ENCODE measurements at regions not wholly inside any gene's neighbourhood (a gene's known extent, or its start where the extent isn't known, plus 50 kb on each side); places are given as distances from the start of the nearest gene placed in this dataset.

DNA sequence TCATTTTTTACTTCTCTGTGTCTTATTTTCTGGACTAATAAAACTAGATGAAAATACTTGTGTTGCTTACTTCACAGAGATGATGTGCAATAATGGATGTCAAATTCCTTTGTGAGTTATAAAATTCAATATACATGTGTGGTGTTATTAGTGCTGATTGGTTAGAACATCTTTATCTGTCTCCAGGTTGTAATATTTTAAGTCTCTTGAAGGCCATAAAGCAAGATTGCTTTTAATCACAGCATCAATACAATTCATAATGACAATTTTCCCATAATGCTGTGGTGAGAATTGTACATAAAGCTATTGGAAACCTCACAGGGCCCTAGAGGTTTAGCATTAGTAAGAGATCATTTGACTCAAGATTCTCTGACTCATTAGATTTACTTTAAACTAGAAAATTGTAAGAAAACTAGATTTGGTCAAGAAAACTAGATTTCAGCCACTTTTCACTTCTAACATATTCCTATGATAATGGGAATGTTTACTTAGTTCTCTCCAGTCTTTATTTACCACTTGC, 963.7 kb downstream of the REEP3 start:
- TF ChIP-seq, protein P1, sequence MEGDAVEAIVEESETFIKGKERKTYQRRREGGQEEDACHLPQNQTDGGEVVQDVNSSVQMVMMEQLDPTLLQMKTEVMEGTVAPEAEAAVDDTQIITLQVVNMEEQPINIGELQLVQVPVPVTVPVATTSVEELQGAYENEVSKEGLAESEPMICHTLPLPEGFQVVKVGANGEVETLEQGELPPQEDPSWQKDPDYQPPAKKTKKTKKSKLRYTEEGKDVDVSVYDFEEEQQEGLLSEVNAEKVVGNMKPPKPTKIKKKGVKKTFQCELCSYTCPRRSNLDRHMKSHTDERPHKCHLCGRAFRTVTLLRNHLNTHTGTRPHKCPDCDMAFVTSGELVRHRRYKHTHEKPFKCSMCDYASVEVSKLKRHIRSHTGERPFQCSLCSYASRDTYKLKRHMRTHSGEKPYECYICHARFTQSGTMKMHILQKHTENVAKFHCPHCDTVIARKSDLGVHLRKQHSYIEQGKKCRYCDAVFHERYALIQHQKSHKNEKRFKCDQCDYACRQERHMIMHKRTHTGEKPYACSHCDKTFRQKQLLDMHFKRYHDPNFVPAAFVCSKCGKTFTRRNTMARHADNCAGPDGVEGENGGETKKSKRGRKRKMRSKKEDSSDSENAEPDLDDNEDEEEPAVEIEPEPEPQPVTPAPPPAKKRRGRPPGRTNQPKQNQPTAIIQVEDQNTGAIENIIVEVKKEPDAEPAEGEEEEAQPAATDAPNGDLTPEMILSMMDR (IDR thresholded peaks at IDR 0.05): no peak
- no peak for TF ChIP-seq EZH2 (IDR thresholded peaks at IDR 0.05; ENCODE audit: borderline replicate concordance, insufficient read depth, low read depth, low read length, poor library complexity, severe bottlenecking)

Data from B cell (primary cell).